SK-N-SH (cell line): ENCODE measurements at regions not wholly inside any gene's neighbourhood (a gene's known extent, or its start where the extent isn't known, plus 50 kb on each side); places are given as distances from the start of the nearest gene placed in this dataset.

ENCODE experiments used
- CTCF ChIA-PET: fragments of 300-600, 350-600 bp; formaldehyde crosslinking; extraction: SDS; loops from one replicate; lab custom pipeline; 2021; lab: Yijun Ruan, JAX
- POLR2A ChIA-PET: fragments of 350-600 bp; sonication (Branson Sonifier 250); formaldehyde crosslinking; extraction: SDS; loops from one replicate; lab custom pipeline; 2020; ENCODE audit warnings: antibody characterized with exemption, inconsistent platforms; lab: Yijun Ruan, JAX
- DNase-seq: peaks from one replicate; pipeline ENCODE4 v3.0.0; 2012
- H2AFZ ChIP-seq: fragments of 200-600 bp; sonication (generic); 2 replicates; pipeline ENCODE4 v1.8.1; 2016; ENCODE audit warnings: antibody characterized with exemption, mild to moderate bottlenecking, low read depth
- H3F3A ChIP-seq: fragments of 200-600 bp; sonication (generic); replicated peaks from 2 replicates; pipeline ENCODE3; 2016; ENCODE audit warnings: antibody characterized with exemption, mild to moderate bottlenecking; ENCODE audit not compliant: insufficient read depth
- H3K27ac ChIP-seq, 2 experiments: fragments of 200-500 bp in 1 of 2; fragments of 200-600 bp in 1 of 2; sonication (Bioruptor generic) in 1 of 2; sonication (generic), shearing (Covaris generic) in 1 of 2; 2 replicates each; pipeline versions ENCODE4 v1.5.1 to v1.6.1; 2014 to 2016; ENCODE audit warnings: low read depth in 2 of 2, inconsistent platforms in 1 of 2, low read length in 1 of 2, mild to moderate bottlenecking in 1 of 2, mixed read lengths in 1 of 2
- H3K27me3 ChIP-seq: fragments of 200-600 bp; sonication (generic), shearing (Covaris generic); 2 replicates; pipeline ENCODE4 v1.6.1; 2016; ENCODE audit warnings: mixed run types; ENCODE audit not compliant: insufficient read depth
- H3K36me3 ChIP-seq, 2 experiments: fragments of 200-500 bp in 1 of 2; fragments of 200-600 bp in 1 of 2; sonication (Bioruptor generic) in 1 of 2; sonication (generic) in 1 of 2; replicated peaks in 1 of 2; 2 replicates each; pipeline versions ENCODE3 to v1.5.1; 2014 to 2016; ENCODE audit warnings: low read length in 1 of 2, mild to moderate bottlenecking in 1 of 2; ENCODE audit not compliant: insufficient read depth in 2 of 2, control insufficient read depth in 1 of 2
- H3K4me1 ChIP-seq, 2 experiments: fragments of 200-500 bp in 1 of 2; fragments of 200-600 bp in 1 of 2; sonication (Bioruptor generic) in 1 of 2; sonication (generic), shearing (Covaris generic) in 1 of 2; 2 replicates each; pipeline versions ENCODE4 v1.5.1 to v1.6.1; 2014 to 2016; ENCODE audit warnings: low read depth in 1 of 2, low read length in 1 of 2, mixed run types in 1 of 2; ENCODE audit not compliant: insufficient read depth in 2 of 2, control insufficient read depth in 1 of 2
- H3K4me2 ChIP-seq: fragments of 200-600 bp; sonication (generic), shearing (Covaris generic); 2 replicates; pipeline ENCODE4 v1.6.1; 2017; ENCODE audit warnings: mixed run types
- H3K4me3 ChIP-seq, 2 experiments: fragments of 200-500 bp in 1 of 2; fragments of 200-600 bp in 1 of 2; sonication (Bioruptor generic) in 1 of 2; sonication (generic), shearing (Covaris generic) in 1 of 2; 2 replicates each; pipeline versions ENCODE4 v1.5.1 to v1.8.1; 2014 to 2016; ENCODE audit warnings: low read depth in 2 of 2, inconsistent platforms in 1 of 2, low read length in 1 of 2, mild to moderate bottlenecking in 1 of 2, mixed read lengths in 1 of 2, moderate library complexity in 1 of 2
- H3K79me2 ChIP-seq: fragments of 200-600 bp; sonication (generic); 2 replicates; pipeline ENCODE4 v1.8.1; 2017; ENCODE audit warnings: mild to moderate bottlenecking; ENCODE audit not compliant: insufficient read depth
- H3K9ac ChIP-seq: fragments of 200-600 bp; sonication (generic); 2 replicates; pipeline ENCODE4 v1.6.1; 2017; ENCODE audit warnings: mixed run types
- H3K9me2 ChIP-seq: fragments of 200-600 bp; sonication (generic); 2 replicates; pipeline ENCODE4 v1.6.1; 2017; ENCODE audit warnings: mixed run types
- H3K9me3 ChIP-seq: fragments of 200-600 bp; sonication (generic); 2 replicates; pipeline ENCODE4 v1.6.1; 2017; ENCODE audit warnings: mixed run types, mild to moderate bottlenecking, moderate library complexity
- H4K20me1 ChIP-seq: fragments of 200-600 bp; sonication (generic); 2 replicates; pipeline ENCODE4 v1.6.1; 2017; ENCODE audit warnings: mild to moderate bottlenecking, mixed run types; ENCODE audit not compliant: insufficient read depth
- EP300 ChIP-seq, 2 experiments: IDR thresholded peaks; 2 replicates each; pipeline versions ENCODE4 v1.4.0 to v1.6.1; 2012; ENCODE audit warnings: borderline replicate concordance in 1 of 2, low read depth in 1 of 2, low read length in 1 of 2
- GATA2 ChIP-seq: sonication (generic); formaldehyde crosslinking; IDR thresholded peaks from 2 replicates; pipeline ENCODE4 v1.5.0; 2020; ENCODE audit warnings: mild to moderate bottlenecking, missing genetic modification reagents
- JUND ChIP-seq: IDR thresholded peaks from 2 replicates; pipeline ENCODE4 v1.4.0; 2012
- RAD21 ChIP-seq: IDR thresholded peaks from 2 replicates; pipeline ENCODE4 v1.6.1; 2012; ENCODE audit warnings: mild to moderate bottlenecking, low read length
- SMC3 ChIP-seq: IDR thresholded peaks from 2 replicates; pipeline ENCODE4 v1.6.1; 2012; ENCODE audit warnings: low read depth, low read length, improper control_type of control experiment
- TAF1 ChIP-seq: IDR thresholded peaks from 2 replicates; pipeline ENCODE4 v1.6.1; 2012; ENCODE audit warnings: low read depth, mild to moderate bottlenecking, low read length, moderate library complexity, borderline replicate concordance
- WGBS: methylation state at CpG from one replicate; pipeline ENCODE4 v1.1.6; 2017; ENCODE audit warnings: low lambda C conversion rate; 5-methylcytosine and 5-hydroxymethylcytosine counted together
- TF ChIP-seq, protein P1 (sequence below): fragments of 200-600 bp; sonication (generic); IDR thresholded peaks from 2 replicates; pipeline ENCODE4 v1.6.1; 2017; ENCODE audit warnings: antibody characterized with exemption, mild to moderate bottlenecking, moderate library complexity
- TF ChIP-seq, protein P2 (sequence below): IDR thresholded peaks from 2 replicates; pipeline ENCODE4 v1.4.0; 2012; ENCODE audit warnings: low read depth
- TF ChIP-seq, protein P3 (sequence below): IDR thresholded peaks from 2 replicates; pipeline ENCODE4 v1.4.0; 2012; ENCODE audit warnings: low read depth, borderline replicate concordance

DNA sequence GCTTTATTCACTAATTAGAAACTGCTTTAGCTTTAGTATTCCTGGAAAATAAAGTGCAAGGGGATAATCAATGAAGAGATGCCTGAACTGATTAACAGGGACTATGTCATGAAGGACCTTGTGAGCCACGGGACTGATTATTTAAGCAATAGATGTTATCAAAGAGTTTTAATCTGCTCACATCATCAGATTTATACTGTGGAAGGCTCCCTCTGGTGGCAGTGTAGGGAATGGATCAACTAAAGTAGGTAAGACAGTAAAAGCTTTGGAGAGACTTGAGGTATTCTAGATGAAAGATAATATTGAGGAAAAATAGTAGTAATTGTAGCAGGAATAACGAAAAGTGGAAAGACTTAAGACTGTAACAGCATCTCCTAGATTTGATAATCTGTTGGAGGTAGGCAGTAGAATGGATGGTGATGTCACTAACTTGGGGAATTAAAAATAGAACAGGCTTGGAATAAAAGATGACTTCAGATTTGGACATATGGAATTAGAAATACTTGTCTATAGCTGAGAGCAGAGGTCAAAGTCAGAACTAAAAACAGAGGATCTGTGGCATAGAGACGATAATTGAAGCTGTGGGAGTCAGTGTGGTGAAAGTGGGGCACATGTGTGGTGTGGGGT lies 80.3 kb upstream of the HTR1E start:
- TF ChIP-seq GATA2, result 0 out of 2 replicates have a peak, but pooled peaks have one; percentile 42
- TF ChIP-seq, protein P1, sequence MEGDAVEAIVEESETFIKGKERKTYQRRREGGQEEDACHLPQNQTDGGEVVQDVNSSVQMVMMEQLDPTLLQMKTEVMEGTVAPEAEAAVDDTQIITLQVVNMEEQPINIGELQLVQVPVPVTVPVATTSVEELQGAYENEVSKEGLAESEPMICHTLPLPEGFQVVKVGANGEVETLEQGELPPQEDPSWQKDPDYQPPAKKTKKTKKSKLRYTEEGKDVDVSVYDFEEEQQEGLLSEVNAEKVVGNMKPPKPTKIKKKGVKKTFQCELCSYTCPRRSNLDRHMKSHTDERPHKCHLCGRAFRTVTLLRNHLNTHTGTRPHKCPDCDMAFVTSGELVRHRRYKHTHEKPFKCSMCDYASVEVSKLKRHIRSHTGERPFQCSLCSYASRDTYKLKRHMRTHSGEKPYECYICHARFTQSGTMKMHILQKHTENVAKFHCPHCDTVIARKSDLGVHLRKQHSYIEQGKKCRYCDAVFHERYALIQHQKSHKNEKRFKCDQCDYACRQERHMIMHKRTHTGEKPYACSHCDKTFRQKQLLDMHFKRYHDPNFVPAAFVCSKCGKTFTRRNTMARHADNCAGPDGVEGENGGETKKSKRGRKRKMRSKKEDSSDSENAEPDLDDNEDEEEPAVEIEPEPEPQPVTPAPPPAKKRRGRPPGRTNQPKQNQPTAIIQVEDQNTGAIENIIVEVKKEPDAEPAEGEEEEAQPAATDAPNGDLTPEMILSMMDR, result peak; percentile 63
- peak; percentile 69 for TF ChIP-seq RAD21
- peak; percentile 57 for TF ChIP-seq SMC3
- no peak for TF ChIP-seq JUND
- 9% methylated on average over 3 of the region's 3 CpGs for WGBS
- DNase-seq, result peak; percentile 4
- H3K9me3 ChIP-seq, result no peaks in the 10 kb centered on the region
- H2AFZ ChIP-seq, result no peak overlapping the region
- H3K4me3 ChIP-seq, result no peak overlapping the region; a peak in 1 of 4 replicates
- H3K27me3 ChIP-seq, result no peaks in the 10 kb centered on the region
- H3K79me2 ChIP-seq, result no peaks in the 10 kb centered on the region
- H3F3A ChIP-seq, result no peaks in the 10 kb centered on the region
- POLR2A ChIA-PET, result interaction anchor here (1.4 kb wide), 1 partner anchor 248 kb away, joined by 3 read pairs; no protein-coding TSS in a partner anchor
- H4K20me1 ChIP-seq, result no peaks in the 10 kb centered on the region
- CTCF ChIA-PET, result interaction anchor here (0.8 to 1.5 kb wide), 10 partner anchors 11 to 1061 kb away, joined by 3 to 6 read pairs (median 3); no protein-coding TSS in a partner anchor
- peak overlapping the region in 1 of 2 experiments; percentile 82; a peak in 2 of 4 replicates for H3K27ac ChIP-seq
- peaks cover 0 to 2% of the 10 kb centered on the region in 2 experiments; a peak in 2 of 4 replicates for H3K4me1 ChIP-seq
- no peak overlapping the region for H3K4me2 ChIP-seq
- no peak overlapping the region for H3K9ac ChIP-seq
- H3K9me2 ChIP-seq, result no peaks in the 10 kb centered on the region
- H3K36me3 ChIP-seq, result no peaks in the 10 kb centered on the region

DNA sequence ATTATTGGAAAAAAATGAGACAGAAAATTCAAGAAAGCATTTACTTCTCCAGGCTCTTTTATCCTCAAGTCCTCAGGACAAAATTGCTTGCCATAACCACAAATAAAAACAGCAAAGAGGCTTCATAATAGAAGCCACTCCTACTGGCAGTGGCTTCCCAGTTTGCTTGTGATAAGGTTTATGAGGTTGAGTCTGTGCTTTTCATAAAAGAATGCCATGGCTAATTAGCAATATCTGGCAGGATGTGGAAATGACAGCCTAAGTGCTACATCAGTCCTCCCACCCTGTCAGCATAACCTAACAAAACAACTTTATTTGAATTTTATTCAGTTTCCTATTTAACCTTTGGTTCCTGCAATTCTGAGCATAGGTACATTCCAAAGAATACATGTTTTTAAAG lies 80.9 kb upstream of the HTR1E start:
- H3K4me2 ChIP-seq, result no peak overlapping the region
- no peaks in the 10 kb centered on the region for H4K20me1 ChIP-seq
- peak overlapping the region in 1 of 2 experiments; percentile 82; a peak in 2 of 4 replicates for H3K27ac ChIP-seq
- ChIA-PET POLR2A (interaction anchor here (1.4 kb wide), 1 partner anchor 247 kb away, joined by 3 read pairs; no protein-coding TSS in a partner anchor), CTCF (interaction anchor here (1.2 to 1.5 kb wide), 7 partner anchors 10 to 933 kb away, joined by 3 to 6 read pairs (median 3); no protein-coding TSS in a partner anchor)
- H3K27me3 ChIP-seq, result no peaks in the 10 kb centered on the region
- no peaks in the 10 kb centered on the region for H3F3A ChIP-seq
- no peaks in the 10 kb centered on the region for H3K36me3 ChIP-seq
- H3K4me3 ChIP-seq, result no peak overlapping the region
- no peak overlapping the region for H3K9ac ChIP-seq
- no peaks in the 10 kb centered on the region for H3K9me2 ChIP-seq
- H2AFZ ChIP-seq, result no peak overlapping the region
- DNase-seq, result no peak
- no peaks in the 10 kb centered on the region for H3K79me2 ChIP-seq
- no peaks in the 10 kb centered on the region for H3K9me3 ChIP-seq
- peaks cover 0 to 2% of the 10 kb centered on the region in 2 experiments; a peak in 2 of 4 replicates for H3K4me1 ChIP-seq
- TF ChIP-seq, protein P2, sequence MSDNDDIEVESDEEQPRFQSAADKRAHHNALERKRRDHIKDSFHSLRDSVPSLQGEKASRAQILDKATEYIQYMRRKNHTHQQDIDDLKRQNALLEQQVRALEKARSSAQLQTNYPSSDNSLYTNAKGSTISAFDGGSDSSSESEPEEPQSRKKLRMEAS, result no peak
- TF ChIP-seq EP300 (IDR thresholded peaks at IDR 0.05; ENCODE audit: borderline replicate concordance in 1 of 2, low read depth in 1 of 2, low read length in 1 of 2) (0 out of 4 replicates have a peak, but pooled peaks of 1 of the 2 experiments have one; percentile 15), TAF1 (no peak)
- TF ChIP-seq, protein P3, sequence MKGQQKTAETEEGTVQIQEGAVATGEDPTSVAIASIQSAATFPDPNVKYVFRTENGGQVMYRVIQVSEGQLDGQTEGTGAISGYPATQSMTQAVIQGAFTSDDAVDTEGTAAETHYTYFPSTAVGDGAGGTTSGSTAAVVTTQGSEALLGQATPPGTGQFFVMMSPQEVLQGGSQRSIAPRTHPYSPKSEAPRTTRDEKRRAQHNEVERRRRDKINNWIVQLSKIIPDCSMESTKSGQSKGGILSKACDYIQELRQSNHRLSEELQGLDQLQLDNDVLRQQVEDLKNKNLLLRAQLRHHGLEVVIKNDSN, result no peak
